Karpas-422 (cell line): ENCODE measurements at regions not wholly inside any gene's neighbourhood (a gene's known extent, or its start where the extent isn't known, plus 50 kb on each side); places are given as distances from the start of the nearest gene placed in this dataset.

Source experiments
- DNase-seq: peaks from one replicate; pipeline ENCODE4 v3.0.0-alpha.2; 2015
- H2AFZ ChIP-seq: fragments of 200-600 bp; sonication (generic); 2 replicates; pipeline ENCODE4 v1.6.1; 2014; ENCODE audit warnings: antibody characterized with exemption, low read length, mixed read lengths
- H3K27ac ChIP-seq: fragments of 200-600 bp; sonication (generic); 2 replicates; pipeline ENCODE4 v1.5.1; 2014; ENCODE audit warnings: mild to moderate bottlenecking, low read length, moderate library complexity
- H3K27me3 ChIP-seq: fragments of 200-600 bp; sonication (generic); 2 replicates; pipeline ENCODE4 v1.6.1; 2014; ENCODE audit warnings: low read length, mixed read lengths
- H3K36me3 ChIP-seq: fragments of 200-600 bp; sonication (generic); 2 replicates; pipeline ENCODE4 v1.6.1; 2014; ENCODE audit warnings: low read length, mixed read lengths; ENCODE audit not compliant: insufficient read depth
- H3K4me1 ChIP-seq: fragments of 200-600 bp; sonication (generic); 2 replicates; pipeline ENCODE4 v1.6.1; 2014; ENCODE audit warnings: mild to moderate bottlenecking, low read length, mixed read lengths
- H3K4me2 ChIP-seq: fragments of 200-600 bp; sonication (generic); 2 replicates; pipeline ENCODE4 v1.6.1; 2014; ENCODE audit warnings: low read length, low read depth, mild to moderate bottlenecking; ENCODE audit not compliant: poor library complexity, severe bottlenecking
- H3K4me3 ChIP-seq: fragments of 200-600 bp; sonication (generic); 2 replicates; pipeline ENCODE4 v1.5.1; 2014; ENCODE audit warnings: mild to moderate bottlenecking, antibody characterized with exemption, low read length, mixed read lengths
- H3K79me2 ChIP-seq: fragments of 200-600 bp; sonication (generic); 2 replicates; pipeline ENCODE4 v1.6.1; 2014; ENCODE audit warnings: mild to moderate bottlenecking, low read length, mixed read lengths
- H3K9ac ChIP-seq: fragments of 200-600 bp; sonication (generic); 2 replicates; pipeline ENCODE4 v1.6.0; 2014; ENCODE audit warnings: low read length
- H3K9me2 ChIP-seq: fragments of 200-600 bp; sonication (generic), shearing (Covaris generic); replicated peaks from 2 replicates; pipeline ENCODE4 v1.6.0; 2014; ENCODE audit warnings: mild to moderate bottlenecking, low read length, moderate library complexity; ENCODE audit not compliant: insufficient read depth
- H3K9me3 ChIP-seq: fragments of 300-700, 200-600 bp; sonication (generic); 2 replicates; pipeline ENCODE4 v1.6.1; 2014; ENCODE audit warnings: low read length, mixed read lengths
- H4K20me1 ChIP-seq: fragments of 200-600 bp; sonication (generic); 2 replicates; pipeline ENCODE4 v1.6.1; 2014; ENCODE audit warnings: mild to moderate bottlenecking, antibody characterized with exemption, low read length, low read depth; ENCODE audit not compliant: insufficient read depth

GRCh38 chr9:73219985-73220626 is 68.4 kb downstream of the ANXA1 start:
- DNase-seq = no peak

GRCh38 chr9:73223594-73223993 is 71.9 kb downstream of the ANXA1 start:
- Histone ChIP-seq H3K27me3 (no peaks in the 10 kb centered on the region), H3K9me2 (no peaks in the 10 kb centered on the region), H3K36me3 (no peaks in the 10 kb centered on the region), H3K9ac (no peak overlapping the region), H3K4me3 (no peak overlapping the region), H3K27ac (no peak overlapping the region), H4K20me1 (no peaks in the 10 kb centered on the region), H3K4me1 (no peaks in the 10 kb centered on the region), H3K4me2 (no peak overlapping the region), H2AFZ (no peak overlapping the region), H3K79me2 (no peaks in the 10 kb centered on the region), H3K9me3 (no peaks in the 10 kb centered on the region; the same call in 1 of the 2 replicates)
- DNase-seq = no peak

More at GRCh38 chr9:73219985-73220626, 68.4 kb downstream of the ANXA1 start:
- Histone ChIP-seq H3K4me3 (no peak overlapping the region), H3K36me3 (no peaks in the 10 kb centered on the region), H3K9ac (no peak overlapping the region), H3K27me3 (no peaks in the 10 kb centered on the region), H3K4me1 (no peaks in the 10 kb centered on the region), H3K9me2 (no peaks in the 10 kb centered on the region), H3K79me2 (no peaks in the 10 kb centered on the region), H3K9me3 (no peaks in the 10 kb centered on the region; the same call in 1 of the 2 replicates), H3K4me2 (no peak overlapping the region), H4K20me1 (no peaks in the 10 kb centered on the region), H2AFZ (no peak overlapping the region), H3K27ac (no peak overlapping the region)

- no peaks in the 10 kb centered on the region for H3K27me3 ChIP-seq
- H3K27ac ChIP-seq = no peak overlapping the region
Measured at GRCh38 chr9:73229543-73229942, 77.9 kb downstream of the ANXA1 start.

GRCh38 chr9:73230251-73230650 is 78.6 kb downstream of the ANXA1 start:
- Histone ChIP-seq H3K36me3 (no peaks in the 10 kb centered on the region), H3K79me2 (no peaks in the 10 kb centered on the region), H3K9me2 (no peaks in the 10 kb centered on the region), H4K20me1 (no peaks in the 10 kb centered on the region), H3K4me2 (no peak overlapping the region), H3K27ac (no peak overlapping the region), H3K4me1 (no peaks in the 10 kb centered on the region), H3K27me3 (no peaks in the 10 kb centered on the region), H2AFZ (no peak overlapping the region), H3K4me3 (no peak overlapping the region), H3K9me3 (no peaks in the 10 kb centered on the region; the same call in 1 of the 2 replicates), H3K9ac (no peak overlapping the region)
- no peak for DNase-seq

More at GRCh38 chr9:73229543-73229942, 77.9 kb downstream of the ANXA1 start:
- H3K9ac ChIP-seq = no peak overlapping the region
- H3K4me3 ChIP-seq = no peak overlapping the region
- no peaks in the 10 kb centered on the region for H3K79me2 ChIP-seq
- no peaks in the 10 kb centered on the region for H3K9me2 ChIP-seq
- H3K4me2 ChIP-seq = no peak overlapping the region
- no peaks in the 10 kb centered on the region for H3K4me1 ChIP-seq
- H3K9me3 ChIP-seq = no peaks in the 10 kb centered on the region; the same call in 1 of the 2 replicates
- no peak for DNase-seq
- H4K20me1 ChIP-seq = no peaks in the 10 kb centered on the region
- no peaks in the 10 kb centered on the region for H3K36me3 ChIP-seq
- no peak overlapping the region for H2AFZ ChIP-seq

GRCh38 chr9:73231203-73231602 is 79.5 kb downstream of the ANXA1 start:
- no peak overlapping the region for H3K4me3 ChIP-seq

GRCh38 chr9:73233359-73234007 is 81.8 kb downstream of the ANXA1 start:
- no peak overlapping the region for H3K4me3 ChIP-seq
- H3K4me2 ChIP-seq = no peak overlapping the region
- no peaks in the 10 kb centered on the region for H3K9me3 ChIP-seq
- DNase-seq = no peak
- no peaks in the 10 kb centered on the region; the same call in 1 of the 2 replicates for H3K9me2 ChIP-seq
- no peaks in the 10 kb centered on the region for H3K4me1 ChIP-seq
- H4K20me1 ChIP-seq = no peaks in the 10 kb centered on the region
- no peaks in the 10 kb centered on the region for H3K27me3 ChIP-seq
- no peaks in the 10 kb centered on the region for H3K79me2 ChIP-seq
- H3K9ac ChIP-seq = no peak overlapping the region
- H3K36me3 ChIP-seq = no peaks in the 10 kb centered on the region
- no peak overlapping the region for H2AFZ ChIP-seq
- H3K27ac ChIP-seq = no peak overlapping the region

More at GRCh38 chr9:73231203-73231602, 79.5 kb downstream of the ANXA1 start:
- Histone ChIP-seq H3K9ac (no peak overlapping the region), H3K27me3 (no peaks in the 10 kb centered on the region), H3K4me1 (no peaks in the 10 kb centered on the region), H3K4me2 (no peak overlapping the region), H2AFZ (no peak overlapping the region), H3K9me3 (no peaks in the 10 kb centered on the region), H3K27ac (no peak overlapping the region), H3K79me2 (no peaks in the 10 kb centered on the region), H4K20me1 (no peaks in the 10 kb centered on the region), H3K9me2 (no peaks in the 10 kb centered on the region), H3K36me3 (no peaks in the 10 kb centered on the region)
- DNase-seq = no peak

- H3K36me3 ChIP-seq = no peaks in the 10 kb centered on the region
- H3K4me2 ChIP-seq = no peak overlapping the region
- no peak overlapping the region for H2AFZ ChIP-seq
Measured at GRCh38 chr9:73234008-73234360, 82.3 kb downstream of the ANXA1 start.

GRCh38 chr9:73237140-73237539 is 85.5 kb downstream of the ANXA1 start:
- no peaks in the 10 kb centered on the region for H3K27me3 ChIP-seq
- no peak for DNase-seq
- H3K9ac ChIP-seq = no peak overlapping the region
- no peaks in the 10 kb centered on the region for H3K79me2 ChIP-seq
- no peaks in the 10 kb centered on the region for H4K20me1 ChIP-seq
- H3K4me2 ChIP-seq = no peak overlapping the region
- no peak overlapping the region for H2AFZ ChIP-seq
- H3K4me1 ChIP-seq = no peaks in the 10 kb centered on the region
- H3K9me3 ChIP-seq = no peaks in the 10 kb centered on the region; the same call in 1 of the 2 replicates
- H3K36me3 ChIP-seq = no peaks in the 10 kb centered on the region
- H3K27ac ChIP-seq = no peak overlapping the region
- no peaks in the 10 kb centered on the region; the same call in 1 of the 2 replicates for H3K9me2 ChIP-seq
- H3K4me3 ChIP-seq = no peak overlapping the region

More at GRCh38 chr9:73234008-73234360, 82.3 kb downstream of the ANXA1 start:
- no peaks in the 10 kb centered on the region for H3K27me3 ChIP-seq
- no peak overlapping the region for H3K4me3 ChIP-seq
- no peaks in the 10 kb centered on the region; the same call in 1 of the 2 replicates for H3K9me2 ChIP-seq
- H3K4me1 ChIP-seq = no peaks in the 10 kb centered on the region
- no peaks in the 10 kb centered on the region for H4K20me1 ChIP-seq
- DNase-seq = no peak
- H3K27ac ChIP-seq = no peak overlapping the region
- H3K9ac ChIP-seq = no peak overlapping the region
- no peaks in the 10 kb centered on the region for H3K9me3 ChIP-seq
- no peaks in the 10 kb centered on the region for H3K79me2 ChIP-seq
